ENCODE measurements at regions not wholly inside any gene's neighbourhood (a gene's known extent, or its start where the extent isn't known, plus 50 kb on each side); places are given as distances from the start of the nearest gene placed in this dataset.

- no peak for DNase-seq
Observed at GRCh38 chr18:37662099-37662498, 96.5 kb upstream of the CELF4 start.

GRCh38 chr18:37661478-37661877 is 95.9 kb upstream of the CELF4 start:
- DNase-seq = no peak

- no peak for DNase-seq
Observed at GRCh38 chr18:37661061-37661460, 95.5 kb upstream of the CELF4 start.

DNA sequence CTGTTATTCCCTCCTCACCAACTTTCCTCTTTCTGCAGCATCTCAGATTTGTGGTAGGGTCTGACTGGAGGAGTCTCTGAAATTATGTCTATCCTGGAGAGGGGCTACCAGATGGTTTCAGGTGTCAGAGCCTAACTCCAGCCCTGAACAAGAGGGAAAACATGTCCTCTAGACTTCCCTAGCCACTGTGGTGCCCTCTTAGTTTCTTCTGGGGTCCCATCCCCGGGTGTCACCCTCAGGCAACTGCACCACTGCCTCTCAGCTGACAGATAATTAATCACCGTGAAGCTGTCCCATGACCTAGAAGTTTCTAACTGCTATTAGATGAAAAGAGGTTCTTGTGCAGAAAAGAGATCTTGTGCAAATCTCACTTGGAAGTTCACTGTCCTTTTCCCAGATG is 95.1 kb upstream of the CELF4 start:
- no peak for DNase-seq

DNA sequence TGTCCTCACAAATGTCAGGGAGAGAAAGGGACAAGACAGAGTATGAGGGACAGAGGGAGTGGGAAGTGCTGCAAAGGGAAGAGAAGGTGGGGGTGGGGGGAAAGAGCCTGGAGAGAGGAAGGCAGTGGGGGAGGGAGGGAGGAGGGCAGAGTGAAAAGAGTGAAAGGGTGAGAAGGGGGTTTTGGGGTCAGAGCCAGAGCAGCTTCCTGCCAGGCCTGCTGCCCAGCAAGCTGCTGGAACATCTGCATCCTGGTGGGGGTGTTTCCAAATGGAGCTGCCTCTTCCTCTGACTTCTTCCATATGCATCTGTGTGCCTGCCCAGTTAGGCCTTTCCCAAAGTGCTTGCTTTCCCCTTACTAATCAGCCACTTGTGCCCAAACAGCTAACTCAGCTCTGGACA is 94.3 kb upstream of the CELF4 start:
- no peak for DNase-seq

DNA sequence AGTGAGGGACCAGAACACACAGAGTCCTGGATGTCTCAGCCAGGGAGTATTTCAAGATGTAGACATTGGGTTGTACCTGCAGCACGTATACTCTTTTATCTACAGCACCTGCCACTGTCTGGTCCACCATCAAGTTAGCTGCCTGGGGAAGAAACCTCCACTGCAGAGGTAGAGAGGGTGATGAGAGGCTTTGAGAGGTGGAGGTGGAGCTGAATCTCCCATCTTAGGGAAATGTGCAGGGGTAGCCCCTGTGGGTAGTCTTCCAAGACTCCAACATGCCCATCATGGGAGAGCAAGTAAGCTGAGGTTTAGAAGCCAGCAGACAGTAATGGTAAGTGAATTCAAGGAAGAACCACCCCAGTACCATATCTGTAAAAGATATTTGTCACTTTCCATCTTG is 93.3 kb upstream of the CELF4 start:
- no peak for DNase-seq

DNA sequence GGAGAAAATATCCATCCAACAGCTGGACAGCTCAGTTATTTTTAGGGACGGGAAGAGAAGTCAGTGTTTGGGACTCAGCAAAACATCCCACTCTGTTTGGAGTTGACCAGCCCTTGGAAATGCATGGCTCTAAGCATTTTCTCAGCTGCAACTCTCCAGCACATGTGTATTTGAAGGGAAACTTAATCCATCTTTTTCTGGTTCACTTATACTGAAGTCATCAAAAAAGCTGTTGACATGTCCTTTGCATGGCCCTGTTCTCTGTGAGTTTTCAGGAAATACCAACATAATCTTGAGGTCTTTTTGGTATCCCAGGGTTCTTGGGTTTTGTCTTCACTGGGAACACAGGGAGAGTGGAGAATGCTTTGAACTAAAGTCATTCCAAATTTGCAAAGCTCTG is 91.9 kb upstream of the CELF4 start:
- no peak for DNase-seq

DNA sequence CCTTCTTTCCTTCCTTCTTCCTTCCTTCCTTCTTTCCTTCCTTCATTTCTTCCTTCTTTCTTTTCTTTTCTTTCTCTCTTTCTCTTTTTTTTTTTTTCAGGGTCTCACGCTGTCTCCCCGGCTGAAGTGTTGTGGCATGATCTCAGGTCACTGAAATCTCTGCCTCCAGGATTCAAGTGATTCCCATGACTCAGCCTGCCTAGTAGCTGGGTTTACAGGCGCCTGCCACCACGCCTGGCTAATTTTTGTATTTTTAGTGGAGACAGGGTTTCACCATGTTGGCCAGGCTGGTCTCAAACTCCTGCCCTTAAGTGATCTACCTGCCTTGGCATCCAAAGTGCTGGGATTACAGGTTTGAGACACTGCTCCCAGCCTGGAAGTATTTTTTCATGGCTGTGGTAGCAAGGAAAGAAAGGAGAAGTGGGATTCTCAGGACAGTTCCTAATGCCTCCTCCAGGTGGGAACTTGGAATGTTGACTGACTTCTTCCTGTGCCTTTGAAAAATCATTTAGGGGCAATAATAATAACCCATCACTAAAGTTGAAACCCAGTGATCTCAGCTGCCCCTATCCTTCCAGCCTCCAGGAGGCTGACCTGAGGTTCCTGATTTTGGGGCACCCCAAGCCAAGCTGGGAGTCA is 89.3 kb upstream of the CELF4 start:
- DNase-seq = no peak

GRCh38 chr18:37654034-37654433 is 88.4 kb upstream of the CELF4 start:
- DNase-seq = no peak

- DNase-seq = no peak
Observed at GRCh38 chr18:37653618-37654017, 88.0 kb upstream of the CELF4 start.

DNA sequence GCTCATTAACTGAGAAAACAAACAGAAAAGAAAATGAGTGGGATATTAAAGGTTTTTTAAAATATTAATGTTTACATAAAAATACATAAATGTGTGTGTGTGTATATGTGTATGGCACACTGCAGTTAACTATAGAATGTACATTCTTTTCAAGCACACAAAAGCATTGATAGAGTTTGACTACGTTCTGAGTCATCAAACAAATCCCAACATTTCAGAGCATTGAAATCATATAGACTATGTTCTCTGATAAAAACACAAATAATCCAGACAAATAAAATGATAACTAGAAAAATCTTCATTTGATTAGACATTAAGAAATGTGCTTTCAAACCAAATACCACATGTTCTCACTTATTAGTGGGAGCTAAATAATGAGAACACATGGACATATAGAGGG is 84.3 kb upstream of the CELF4 start:
- no peak for DNase-seq

- DNase-seq = no peak
Observed at GRCh38 chr18:37649416-37649815, 83.8 kb upstream of the CELF4 start.

DNA sequence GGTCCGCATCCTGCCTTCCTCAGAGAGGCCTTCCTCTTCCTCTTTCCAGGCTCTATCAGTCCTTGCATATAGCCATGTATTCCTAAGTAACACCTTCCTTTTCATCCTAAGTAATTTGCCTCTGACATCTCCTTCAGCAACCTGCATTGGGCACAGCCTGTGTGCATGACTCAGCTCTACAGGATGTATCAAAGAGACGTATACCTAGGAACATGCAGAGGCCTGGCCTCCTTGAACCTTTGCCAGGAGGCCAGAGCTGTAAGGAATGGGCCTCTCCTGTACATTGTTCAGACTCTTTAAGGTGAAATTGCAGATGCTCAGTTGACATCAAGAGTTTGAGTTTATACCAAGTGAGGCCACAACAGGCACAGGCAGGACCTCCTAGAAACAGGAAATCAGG is 76.0 kb upstream of the CELF4 start:
- no peak for DNase-seq

DNA sequence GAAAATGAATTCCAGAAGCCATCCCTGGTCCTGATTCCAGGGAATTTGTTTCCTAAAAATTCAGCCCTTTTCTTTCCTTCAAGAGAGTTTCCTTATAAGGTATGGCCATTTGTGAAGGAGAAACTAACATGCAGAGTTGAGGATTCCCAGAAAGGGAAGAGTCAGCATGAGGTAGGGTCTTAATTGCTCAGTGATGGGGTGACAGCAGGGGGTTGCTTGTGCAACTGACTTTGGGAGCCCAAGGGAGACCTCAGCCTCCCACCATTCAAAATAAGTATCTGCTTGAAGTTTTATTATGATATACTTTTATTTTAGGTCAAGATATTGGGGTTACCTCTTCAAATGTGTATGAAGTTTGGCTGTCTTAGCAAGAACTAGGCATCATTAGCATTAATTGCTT is 74.9 kb upstream of the CELF4 start:
- no peak for DNase-seq

DNA sequence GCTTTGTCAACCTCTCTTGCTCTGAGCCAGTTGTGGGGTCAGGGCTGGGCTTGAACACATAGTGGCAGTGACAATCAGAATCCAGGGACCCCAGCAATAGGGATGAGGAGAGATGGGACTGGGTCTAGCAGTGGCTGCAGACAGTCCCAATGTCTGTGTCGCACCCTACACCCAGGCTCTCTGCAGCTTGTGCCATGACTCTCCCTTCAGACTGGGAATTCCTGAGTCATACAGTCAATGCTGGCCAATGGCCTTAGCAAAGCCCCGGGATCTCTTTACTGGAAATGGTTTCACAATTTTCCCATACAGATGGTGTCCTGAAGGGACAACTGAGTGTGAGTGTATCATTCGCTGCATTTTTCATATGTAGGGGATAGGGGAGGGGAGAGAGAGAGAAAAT is 74.2 kb upstream of the CELF4 start:
- no peak for DNase-seq

GRCh38 chr18:37637478-37637850 is 71.9 kb upstream of the CELF4 start:
- DNase-seq = no peak

GRCh38 chr18:37636831-37637477 is 71.4 kb upstream of the CELF4 start:
- no peak for DNase-seq

DNA sequence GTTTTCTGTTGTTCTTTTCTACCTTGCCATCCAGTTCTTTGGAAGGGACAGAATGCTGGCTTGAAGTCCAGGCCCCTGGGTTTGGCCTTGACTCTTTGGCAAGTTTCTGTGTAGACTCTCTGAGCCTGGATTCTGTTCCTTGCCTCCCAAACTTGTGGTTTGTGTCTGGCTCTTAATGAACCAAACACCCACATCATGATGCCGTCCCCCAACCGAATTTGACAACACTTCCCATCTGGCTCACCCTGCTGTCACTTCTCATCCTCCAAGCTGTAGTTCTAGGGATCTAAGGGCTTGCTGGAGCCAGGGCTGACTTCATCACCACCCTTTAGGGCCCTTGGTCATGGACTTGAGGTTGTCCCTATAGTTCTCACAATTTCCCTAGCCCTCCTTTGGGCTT is 68.9 kb upstream of the CELF4 start:
- DNase-seq = no peak

- DNase-seq = no peak
Observed at GRCh38 chr18:37631422-37631821, 65.8 kb upstream of the CELF4 start.

GRCh38 chr18:37630334-37630733 is 64.7 kb upstream of the CELF4 start:
- DNase-seq = no peak

DNA sequence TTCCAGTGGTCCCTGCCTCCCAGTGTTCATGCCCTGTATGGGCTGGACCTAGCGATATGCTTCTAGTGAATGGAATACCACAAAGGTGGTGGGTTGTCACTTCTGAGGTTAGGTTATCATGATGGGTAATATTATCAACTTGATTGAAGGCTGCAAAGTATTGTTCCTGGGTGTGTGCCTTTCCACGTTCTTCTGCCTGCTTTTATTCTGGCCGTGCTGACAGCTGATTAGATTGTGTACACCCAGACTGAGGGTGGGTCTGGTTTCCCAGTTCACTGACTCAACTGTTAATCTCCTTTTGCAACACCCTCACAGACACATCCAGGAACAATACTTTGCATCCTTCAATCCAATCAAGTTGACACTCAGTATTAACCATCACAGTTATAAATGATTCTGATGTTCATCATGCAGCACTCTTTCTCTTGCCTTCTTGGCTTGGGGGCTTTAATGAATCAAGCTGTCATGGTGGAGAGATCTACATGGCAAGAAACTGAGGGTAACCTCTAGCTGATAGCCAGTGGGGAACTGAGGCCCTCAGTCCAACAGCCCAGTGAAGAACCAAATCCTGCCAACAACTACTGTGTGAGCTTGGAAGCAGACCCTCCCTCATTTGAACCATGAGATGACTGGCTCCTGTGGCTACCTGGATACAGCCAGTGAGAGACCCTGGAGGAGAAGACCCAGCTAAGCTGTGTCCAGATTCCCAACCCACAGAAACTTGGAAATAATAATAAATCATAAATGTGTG is 63.0 kb upstream of the CELF4 start:
- no peak for DNase-seq

GRCh38 chr18:37624318-37624717 is 58.7 kb upstream of the CELF4 start:
- no peak for DNase-seq

DNA sequence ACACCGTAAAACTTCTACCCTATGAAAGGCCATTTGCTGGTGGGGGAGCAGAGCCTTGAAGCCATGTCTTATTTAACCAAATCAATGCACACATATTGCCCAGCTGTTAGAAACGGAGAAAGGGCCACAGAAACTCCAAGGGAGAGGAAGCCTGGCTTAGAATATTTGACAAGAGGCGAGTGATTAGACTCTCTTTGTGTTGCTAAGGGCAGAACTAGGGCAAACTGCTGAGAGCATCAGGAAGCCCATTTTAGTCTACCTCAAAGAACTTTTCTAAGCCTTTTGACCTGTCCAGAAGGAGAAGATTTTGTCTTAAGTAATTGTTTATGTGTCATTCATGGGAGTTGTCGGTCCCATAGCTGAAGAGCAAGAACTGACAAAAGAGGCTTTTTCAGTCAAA is 54.4 kb upstream of the CELF4 start:
- no peak for DNase-seq

DNA sequence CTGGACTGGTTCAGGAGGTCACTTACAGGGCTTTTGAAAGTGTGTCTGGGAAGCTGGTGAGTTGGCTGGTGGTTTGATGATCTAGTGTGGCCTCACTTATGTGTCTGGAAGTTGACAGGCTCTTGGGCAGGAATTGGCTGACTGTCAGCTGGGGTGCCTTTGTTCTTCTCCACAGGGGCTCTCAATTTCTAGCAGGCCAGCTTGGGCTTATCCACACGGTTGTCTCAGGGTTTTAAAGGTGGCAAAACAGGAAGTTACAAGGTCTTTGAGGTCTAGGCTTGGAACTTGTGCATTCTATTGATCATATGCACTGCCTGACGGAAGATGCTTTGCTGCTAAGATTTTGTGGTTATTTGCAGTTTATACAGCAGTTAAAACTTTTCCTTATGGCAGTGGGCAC is 52.0 kb upstream of the CELF4 start:
- no peak for DNase-seq
